Liver (tissue), 8 donors: ENCODE measurements at regions not wholly inside any gene's neighbourhood (a gene's known extent, or its start where the extent isn't known, plus 50 kb on each side); places are given as distances from the start of the nearest gene placed in this dataset.

Experiments used
- DNase-seq: peaks from one replicate; pipeline ENCODE4 v3.0.0-alpha.2; 2017; ENCODE audit warnings: low spot score
- H3K27ac ChIP-seq, 2 donors: one replicate each; pipeline ENCODE4 v1.7.0; 2013; ENCODE audit warnings: inconsistent platforms in 2 of 2, low read length in 2 of 2, control low read depth in 1 of 2, low read depth in 1 of 2, mild to moderate bottlenecking in 1 of 2
- H3K27me3 ChIP-seq, 4 donors: one replicate each; pipeline versions ENCODE4 v1.6.1 to v1.7.0; 2013; ENCODE audit warnings: low read length in 3 of 4, inconsistent platforms in 1 of 4, mild to moderate bottlenecking in 1 of 4, moderate library complexity in 1 of 4; ENCODE audit not compliant: control insufficient read depth in 4 of 4, insufficient read depth in 4 of 4
- H3K36me3 ChIP-seq, 4 donors: one replicate each; pipeline versions ENCODE4 v1.6.1 to v1.7.0; 2013; ENCODE audit warnings: low read length in 3 of 4, mild to moderate bottlenecking in 3 of 4, low read depth in 1 of 4, moderate library complexity in 1 of 4; ENCODE audit not compliant: control insufficient read depth in 4 of 4, insufficient read depth in 3 of 4
- H3K4me1 ChIP-seq, 4 donors: one replicate each; pipeline versions ENCODE4 v1.6.1 to v1.7.0; 2013; ENCODE audit warnings: low read length in 3 of 4, mild to moderate bottlenecking in 3 of 4, moderate library complexity in 1 of 4; ENCODE audit not compliant: control insufficient read depth in 4 of 4, insufficient read depth in 4 of 4
- H3K4me3 ChIP-seq, 3 donors: one replicate each; pipeline versions ENCODE4 v1.6.1 to v1.7.0; 2013; ENCODE audit warnings: low read length in 3 of 3, control low read depth in 1 of 3, low read depth in 1 of 3, mild to moderate bottlenecking in 1 of 3
- H3K9ac ChIP-seq, 2 donors: one replicate each; pipeline ENCODE4 v1.7.0; 2013; ENCODE audit warnings: low read length in 2 of 2, mild to moderate bottlenecking in 2 of 2, moderate library complexity in 2 of 2, control low read depth in 1 of 2, low read depth in 1 of 2
- H3K9me3 ChIP-seq, 4 donors: one replicate each; pipeline versions ENCODE4 v1.6.1 to v1.7.0; 2013; ENCODE audit warnings: low read length in 3 of 4; ENCODE audit not compliant: control insufficient read depth in 4 of 4
- EGR1 ChIP-seq, 2 donors: IDR thresholded peaks; 2 replicates each; pipeline ENCODE4 v1.6.1; 2016 to 2018; ENCODE audit warnings: antibody characterized with exemption in 2 of 2, low read depth in 2 of 2
- FOXA1 ChIP-seq: IDR thresholded peaks from 2 replicates; pipeline ENCODE4 v1.6.1; 2016; ENCODE audit warnings: antibody characterized with exemption
- FOXA2 ChIP-seq: IDR thresholded peaks from 2 replicates; pipeline ENCODE4 v1.6.1; 2016; ENCODE audit warnings: antibody characterized with exemption
- GABPA ChIP-seq, 2 donors: IDR thresholded peaks in 1 of 2; conservative IDR thresholded peaks in 1 of 2; 2 replicates each; pipeline ENCODE4 v1.6.1; 2016; ENCODE audit warnings: antibody characterized with exemption in 2 of 2, mild to moderate bottlenecking in 1 of 2, moderate library complexity in 1 of 2
- HNF4A ChIP-seq, 2 donors: conservative IDR thresholded peaks; 2 replicates each; pipeline ENCODE4 v1.6.1; 2016; ENCODE audit warnings: antibody characterized with exemption in 2 of 2, mild to moderate bottlenecking in 2 of 2
- HNF4G ChIP-seq: IDR thresholded peaks from 2 replicates; pipeline ENCODE4 v1.6.1; 2016; ENCODE audit warnings: antibody characterized with exemption
- JUND ChIP-seq, 2 donors: IDR thresholded peaks; 2 replicates each; pipeline ENCODE4 v1.6.1; 2016; ENCODE audit warnings: antibody characterized with exemption in 2 of 2
- NR2F2 ChIP-seq: IDR thresholded peaks from 2 replicates; pipeline ENCODE4 v1.6.1; 2016; ENCODE audit warnings: antibody characterized with exemption
- RAD21 ChIP-seq, 2 donors: IDR thresholded peaks; 2 replicates each; pipeline ENCODE4 v1.6.1; 2016; ENCODE audit warnings: antibody characterized with exemption in 2 of 2, mild to moderate bottlenecking in 2 of 2
- RXRA ChIP-seq, 2 donors: IDR thresholded peaks; 2 replicates each; pipeline ENCODE4 v1.6.1; 2017 to 2018; ENCODE audit warnings: antibody characterized with exemption in 2 of 2, mild to moderate bottlenecking in 1 of 2
- SP1 ChIP-seq: IDR thresholded peaks from 2 replicates; pipeline ENCODE4 v1.6.1; 2018; ENCODE audit warnings: antibody characterized with exemption, mild to moderate bottlenecking
- YY1 ChIP-seq: IDR thresholded peaks from 2 replicates; pipeline ENCODE4 v1.6.1; 2016; ENCODE audit warnings: antibody characterized with exemption, mild to moderate bottlenecking
- WGBS: extraction: QIAGEN DNeasy Blood & Tissue Kit; methylation state at CpG from one replicate; pipeline ENCODE4 v1.1.7; 2013; 5-methylcytosine and 5-hydroxymethylcytosine counted together
- TF ChIP-seq, protein P1 (sequence below): IDR thresholded peaks from 2 replicates; pipeline ENCODE4 v1.6.1; 2016; ENCODE audit warnings: antibody characterized with exemption
- TF ChIP-seq, protein P2 (sequence below): fragments of 150-350 bp; IDR thresholded peaks from 2 replicates; pipeline ENCODE4 v1.5.1; 2017; ENCODE audit warnings: improper control_type of control experiment, low read depth, low read length; ENCODE audit not compliant: missing input control
- TF ChIP-seq, protein P3 (sequence below): IDR thresholded peaks from 2 replicates; pipeline ENCODE4 v1.6.1; 2016; ENCODE audit warnings: antibody characterized with exemption, mild to moderate bottlenecking
- donor health status: healthy.
- donor health status: healthy.
- donor health status: healthy.
- donor health status: healthy.
- donor health status: healthy.

DNA sequence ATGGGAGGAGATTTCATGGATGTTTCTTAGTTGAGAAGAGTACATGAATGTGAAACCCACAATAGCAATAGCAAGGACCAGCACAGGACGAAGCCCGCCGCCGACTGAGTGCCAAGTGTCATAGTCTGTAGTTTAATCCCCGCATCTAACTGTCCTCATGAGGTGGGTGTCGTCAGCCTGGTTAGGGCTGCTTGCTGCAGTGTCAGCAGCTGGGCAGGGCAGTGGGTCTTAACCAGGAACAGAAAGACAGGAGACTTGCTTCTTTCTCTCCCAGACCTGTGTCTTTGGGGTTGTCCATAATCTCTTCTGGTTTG, 146.6 kb downstream of the VAPA start (continued):
- TF ChIP-seq YY1 (no peak), HNF4A (conservative IDR thresholded peaks at IDR 0.05) (no peak)
- TF ChIP-seq, protein P1, sequence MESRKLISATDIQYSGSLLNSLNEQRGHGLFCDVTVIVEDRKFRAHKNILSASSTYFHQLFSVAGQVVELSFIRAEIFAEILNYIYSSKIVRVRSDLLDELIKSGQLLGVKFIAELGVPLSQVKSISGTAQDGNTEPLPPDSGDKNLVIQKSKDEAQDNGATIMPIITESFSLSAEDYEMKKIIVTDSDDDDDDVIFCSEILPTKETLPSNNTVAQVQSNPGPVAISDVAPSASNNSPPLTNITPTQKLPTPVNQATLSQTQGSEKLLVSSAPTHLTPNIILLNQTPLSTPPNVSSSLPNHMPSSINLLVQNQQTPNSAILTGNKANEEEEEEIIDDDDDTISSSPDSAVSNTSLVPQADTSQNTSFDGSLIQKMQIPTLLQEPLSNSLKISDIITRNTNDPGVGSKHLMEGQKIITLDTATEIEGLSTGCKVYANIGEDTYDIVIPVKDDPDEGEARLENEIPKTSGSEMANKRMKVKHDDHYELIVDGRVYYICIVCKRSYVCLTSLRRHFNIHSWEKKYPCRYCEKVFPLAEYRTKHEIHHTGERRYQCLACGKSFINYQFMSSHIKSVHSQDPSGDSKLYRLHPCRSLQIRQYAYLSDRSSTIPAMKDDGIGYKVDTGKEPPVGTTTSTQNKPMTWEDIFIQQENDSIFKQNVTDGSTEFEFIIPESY: no peak

DNA sequence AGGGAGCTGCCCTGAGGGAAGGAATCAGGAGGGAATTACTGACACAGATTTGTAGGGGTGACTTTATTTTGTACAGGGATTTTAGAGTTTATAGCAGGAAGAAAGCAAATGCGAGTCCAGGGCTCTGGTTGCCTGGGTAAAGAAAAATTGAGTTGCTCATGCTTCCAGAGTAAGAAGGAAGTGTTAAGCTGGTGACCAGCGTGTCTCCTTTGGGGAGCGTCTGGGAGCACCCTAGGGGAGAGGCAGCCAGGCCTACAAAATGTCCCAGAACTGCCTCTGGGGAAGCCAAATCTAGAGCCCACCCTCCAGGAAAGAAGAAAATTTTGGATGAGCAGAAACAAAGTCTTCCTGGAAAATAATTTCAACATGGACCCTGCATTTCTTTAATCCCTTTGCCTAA, 147.0 kb downstream of the VAPA start:
- no peak overlapping the region for H3K27ac ChIP-seq
- 87% methylated on average over 3 of the region's 3 CpGs for WGBS
- TF ChIP-seq HNF4A (conservative IDR thresholded peaks at IDR 0.05) (no peak), EGR1 (IDR thresholded peaks at IDR 0.05; ENCODE audit: low read depth in 2 of 2) (no peak), FOXA1 (no peak), RXRA (IDR thresholded peaks at IDR 0.05) (no peak), NR2F2 (no peak), SP1 (no peak), FOXA2 (no peak), JUND (IDR thresholded peaks at IDR 0.05) (no peak), HNF4G (no peak), GABPA (IDR thresholded peaks at IDR 0.05 in 1 of 2, conservative IDR thresholded peaks at IDR 0.05 in 1 of 2) (no peak), RAD21 (IDR thresholded peaks at IDR 0.05) (no peak)
- TF ChIP-seq, protein P2, sequence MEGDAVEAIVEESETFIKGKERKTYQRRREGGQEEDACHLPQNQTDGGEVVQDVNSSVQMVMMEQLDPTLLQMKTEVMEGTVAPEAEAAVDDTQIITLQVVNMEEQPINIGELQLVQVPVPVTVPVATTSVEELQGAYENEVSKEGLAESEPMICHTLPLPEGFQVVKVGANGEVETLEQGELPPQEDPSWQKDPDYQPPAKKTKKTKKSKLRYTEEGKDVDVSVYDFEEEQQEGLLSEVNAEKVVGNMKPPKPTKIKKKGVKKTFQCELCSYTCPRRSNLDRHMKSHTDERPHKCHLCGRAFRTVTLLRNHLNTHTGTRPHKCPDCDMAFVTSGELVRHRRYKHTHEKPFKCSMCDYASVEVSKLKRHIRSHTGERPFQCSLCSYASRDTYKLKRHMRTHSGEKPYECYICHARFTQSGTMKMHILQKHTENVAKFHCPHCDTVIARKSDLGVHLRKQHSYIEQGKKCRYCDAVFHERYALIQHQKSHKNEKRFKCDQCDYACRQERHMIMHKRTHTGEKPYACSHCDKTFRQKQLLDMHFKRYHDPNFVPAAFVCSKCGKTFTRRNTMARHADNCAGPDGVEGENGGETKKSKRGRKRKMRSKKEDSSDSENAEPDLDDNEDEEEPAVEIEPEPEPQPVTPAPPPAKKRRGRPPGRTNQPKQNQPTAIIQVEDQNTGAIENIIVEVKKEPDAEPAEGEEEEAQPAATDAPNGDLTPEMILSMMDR: no peak
- TF ChIP-seq, protein P3, sequence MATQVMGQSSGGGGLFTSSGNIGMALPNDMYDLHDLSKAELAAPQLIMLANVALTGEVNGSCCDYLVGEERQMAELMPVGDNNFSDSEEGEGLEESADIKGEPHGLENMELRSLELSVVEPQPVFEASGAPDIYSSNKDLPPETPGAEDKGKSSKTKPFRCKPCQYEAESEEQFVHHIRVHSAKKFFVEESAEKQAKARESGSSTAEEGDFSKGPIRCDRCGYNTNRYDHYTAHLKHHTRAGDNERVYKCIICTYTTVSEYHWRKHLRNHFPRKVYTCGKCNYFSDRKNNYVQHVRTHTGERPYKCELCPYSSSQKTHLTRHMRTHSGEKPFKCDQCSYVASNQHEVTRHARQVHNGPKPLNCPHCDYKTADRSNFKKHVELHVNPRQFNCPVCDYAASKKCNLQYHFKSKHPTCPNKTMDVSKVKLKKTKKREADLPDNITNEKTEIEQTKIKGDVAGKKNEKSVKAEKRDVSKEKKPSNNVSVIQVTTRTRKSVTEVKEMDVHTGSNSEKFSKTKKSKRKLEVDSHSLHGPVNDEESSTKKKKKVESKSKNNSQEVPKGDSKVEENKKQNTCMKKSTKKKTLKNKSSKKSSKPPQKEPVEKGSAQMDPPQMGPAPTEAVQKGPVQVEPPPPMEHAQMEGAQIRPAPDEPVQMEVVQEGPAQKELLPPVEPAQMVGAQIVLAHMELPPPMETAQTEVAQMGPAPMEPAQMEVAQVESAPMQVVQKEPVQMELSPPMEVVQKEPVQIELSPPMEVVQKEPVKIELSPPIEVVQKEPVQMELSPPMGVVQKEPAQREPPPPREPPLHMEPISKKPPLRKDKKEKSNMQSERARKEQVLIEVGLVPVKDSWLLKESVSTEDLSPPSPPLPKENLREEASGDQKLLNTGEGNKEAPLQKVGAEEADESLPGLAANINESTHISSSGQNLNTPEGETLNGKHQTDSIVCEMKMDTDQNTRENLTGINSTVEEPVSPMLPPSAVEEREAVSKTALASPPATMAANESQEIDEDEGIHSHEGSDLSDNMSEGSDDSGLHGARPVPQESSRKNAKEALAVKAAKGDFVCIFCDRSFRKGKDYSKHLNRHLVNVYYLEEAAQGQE: no peak

DNA sequence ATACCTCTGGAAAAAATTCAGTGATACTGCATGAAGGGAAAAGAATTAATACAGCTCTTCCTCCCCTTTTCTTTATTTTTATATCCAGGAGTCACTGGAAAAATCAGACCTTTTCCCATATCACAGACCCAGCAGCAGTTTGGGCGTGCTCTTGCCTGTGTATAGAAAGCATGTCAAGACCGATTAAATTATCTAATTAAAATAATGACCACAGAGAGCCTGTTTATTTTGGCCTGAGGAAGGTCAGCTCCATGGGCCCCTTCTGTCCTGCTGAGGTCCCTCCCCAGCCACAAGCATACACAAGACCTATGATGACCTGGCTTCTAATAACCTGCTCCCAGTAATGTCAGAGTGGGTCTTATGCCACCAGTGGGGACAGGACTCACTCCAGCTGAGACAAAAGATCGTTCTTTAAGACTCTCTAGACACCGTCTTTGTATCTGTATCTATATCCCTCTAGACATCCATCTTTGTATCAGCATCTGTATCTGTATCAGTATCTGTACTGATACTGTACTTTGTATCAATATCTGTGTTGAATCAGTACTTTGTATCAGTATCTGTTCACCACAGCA, 147.8 kb downstream of the VAPA start:
- 78% methylated on average over 4 of the region's 4 CpGs for WGBS
- H3K9me3 ChIP-seq: no peaks in the 10 kb centered on the region
- no peaks in the 10 kb centered on the region for H3K27me3 ChIP-seq
- H3K9ac ChIP-seq: no peak overlapping the region
- TF ChIP-seq HNF4A (conservative IDR thresholded peaks at IDR 0.05): no peak
- TF ChIP-seq NR2F2: no peak
- TF ChIP-seq, protein P1: no peak
- no peak for TF ChIP-seq GABPA (IDR thresholded peaks at IDR 0.05 in 1 of 2, conservative IDR thresholded peaks at IDR 0.05 in 1 of 2)
- TF ChIP-seq RAD21 (IDR thresholded peaks at IDR 0.05): no peak
- TF ChIP-seq JUND (IDR thresholded peaks at IDR 0.05): no peak
- TF ChIP-seq FOXA2: no peak
- no peak for TF ChIP-seq RXRA (IDR thresholded peaks at IDR 0.05)
- no peak overlapping the region for H3K27ac ChIP-seq
- H3K36me3 ChIP-seq: no peaks in the 10 kb centered on the region
- no peak for DNase-seq
- no peaks in the 10 kb centered on the region for H3K4me1 ChIP-seq
- no peak overlapping the region for H3K4me3 ChIP-seq

More for the DNA sequence above, 147.0 kb downstream of the VAPA start:
- no peak overlapping the region for H3K4me3 ChIP-seq
- H3K4me1 ChIP-seq: no peaks in the 10 kb centered on the region
- H3K36me3 ChIP-seq: no peaks in the 10 kb centered on the region
- no peak for DNase-seq
- no peaks in the 10 kb centered on the region for H3K27me3 ChIP-seq
- H3K9me3 ChIP-seq: no peaks in the 10 kb centered on the region
- H3K9ac ChIP-seq: no peak overlapping the region
